ENCODE measurements at regions not wholly inside any gene's neighbourhood (a gene's known extent, or its start where the extent isn't known, plus 50 kb on each side); places are given as distances from the start of the nearest gene placed in this dataset.

DNA sequence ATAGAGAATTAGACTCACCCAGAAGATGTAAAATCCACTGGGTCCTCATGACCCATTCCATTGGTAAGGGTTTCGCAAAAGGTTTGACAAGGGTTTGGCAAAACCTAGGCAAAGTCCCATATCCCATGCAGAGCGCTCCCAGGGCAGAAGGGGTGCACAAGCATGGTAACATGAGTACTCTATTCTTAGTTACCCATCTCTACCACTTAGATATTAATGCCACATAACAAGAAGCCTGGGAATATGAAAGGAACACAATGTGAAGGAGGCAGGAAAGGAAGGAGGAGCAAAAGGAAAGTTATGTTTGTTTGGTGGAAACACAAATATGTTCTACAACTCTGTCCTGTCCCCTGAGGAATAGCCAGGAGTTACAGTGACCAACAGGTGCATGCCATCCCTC is 163.1 kb downstream of the FAXC start:
- H3K4me3 ChIP-seq (ENCODE audit: low read depth, low read length): no peak overlapping the region
- DNase-seq (ENCODE audit: low read depth): no peak
- TF ChIP-seq, protein P1, sequence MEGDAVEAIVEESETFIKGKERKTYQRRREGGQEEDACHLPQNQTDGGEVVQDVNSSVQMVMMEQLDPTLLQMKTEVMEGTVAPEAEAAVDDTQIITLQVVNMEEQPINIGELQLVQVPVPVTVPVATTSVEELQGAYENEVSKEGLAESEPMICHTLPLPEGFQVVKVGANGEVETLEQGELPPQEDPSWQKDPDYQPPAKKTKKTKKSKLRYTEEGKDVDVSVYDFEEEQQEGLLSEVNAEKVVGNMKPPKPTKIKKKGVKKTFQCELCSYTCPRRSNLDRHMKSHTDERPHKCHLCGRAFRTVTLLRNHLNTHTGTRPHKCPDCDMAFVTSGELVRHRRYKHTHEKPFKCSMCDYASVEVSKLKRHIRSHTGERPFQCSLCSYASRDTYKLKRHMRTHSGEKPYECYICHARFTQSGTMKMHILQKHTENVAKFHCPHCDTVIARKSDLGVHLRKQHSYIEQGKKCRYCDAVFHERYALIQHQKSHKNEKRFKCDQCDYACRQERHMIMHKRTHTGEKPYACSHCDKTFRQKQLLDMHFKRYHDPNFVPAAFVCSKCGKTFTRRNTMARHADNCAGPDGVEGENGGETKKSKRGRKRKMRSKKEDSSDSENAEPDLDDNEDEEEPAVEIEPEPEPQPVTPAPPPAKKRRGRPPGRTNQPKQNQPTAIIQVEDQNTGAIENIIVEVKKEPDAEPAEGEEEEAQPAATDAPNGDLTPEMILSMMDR (conservative IDR thresholded peaks at IDR 0.05; ENCODE audit: low read depth, low read length): no peak

DNA sequence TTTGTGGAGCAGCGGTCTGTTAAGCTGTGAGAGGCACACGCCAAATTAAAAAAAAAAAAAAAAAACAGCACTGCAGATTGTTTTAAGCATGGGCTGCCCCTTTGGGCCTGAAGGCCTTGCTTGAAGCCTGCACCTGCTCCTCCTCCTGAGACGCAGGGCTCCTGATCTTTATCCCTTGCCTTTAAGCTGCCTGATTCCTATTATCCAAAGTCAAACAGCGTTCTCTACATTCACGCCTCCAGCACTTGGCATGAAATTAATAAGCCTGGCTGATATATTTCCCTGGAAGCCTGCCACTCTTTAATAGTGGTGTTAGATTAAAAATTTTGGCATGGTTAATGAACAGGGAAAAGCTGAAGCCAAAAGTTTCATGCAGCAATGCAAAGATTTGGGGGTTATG is 163.9 kb downstream of the FAXC start:
- TF ChIP-seq, protein P1 (conservative IDR thresholded peaks at IDR 0.05; ENCODE audit: low read depth, low read length): no peak
- no peak overlapping the region for H3K4me3 ChIP-seq (ENCODE audit: low read depth, low read length)
- no peak for DNase-seq (ENCODE audit: low read depth)

DNA sequence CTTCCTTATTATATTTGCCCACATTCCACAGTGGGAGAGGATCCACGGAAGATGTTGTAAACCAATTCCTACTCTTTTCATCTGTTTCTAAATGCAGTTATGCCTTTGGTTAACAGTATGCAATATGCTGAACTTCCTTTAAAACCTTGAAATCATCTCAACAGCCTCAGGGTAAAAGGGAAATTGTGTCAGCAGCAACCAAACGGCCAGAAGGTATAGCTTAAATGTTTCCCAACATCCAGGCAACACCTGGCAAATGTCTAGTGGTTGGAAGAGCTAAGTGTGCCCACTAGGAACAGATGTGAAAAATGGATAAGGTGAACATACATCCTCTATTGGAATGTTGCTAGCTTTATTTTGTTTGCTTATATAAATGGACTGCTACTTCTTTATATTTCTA is 164.8 kb downstream of the FAXC start:
- no peak for DNase-seq (ENCODE audit: low read depth)
- TF ChIP-seq, protein P1 (conservative IDR thresholded peaks at IDR 0.05; ENCODE audit: low read depth, low read length): no peak
- no peak overlapping the region for H3K4me3 ChIP-seq (ENCODE audit: low read depth, low read length)

DNA sequence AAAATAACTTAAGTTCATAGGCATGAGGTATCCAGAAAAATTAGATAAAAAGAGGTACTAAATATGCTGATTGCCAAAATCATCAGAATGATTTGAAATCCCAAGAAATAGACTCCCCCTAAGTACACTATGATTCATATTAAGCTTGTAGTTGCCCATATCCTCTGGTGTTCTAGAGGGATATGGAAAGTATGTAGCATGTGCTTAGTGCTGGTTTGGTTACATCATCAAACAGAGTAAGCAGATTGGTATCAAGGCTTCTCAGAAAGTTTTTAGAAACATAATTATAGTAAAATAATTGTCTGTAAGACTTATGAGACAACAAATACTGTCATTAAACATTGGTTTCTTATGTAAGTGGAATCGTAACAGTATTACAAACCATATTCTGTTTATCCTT is 166.4 kb downstream of the FAXC start:
- TF ChIP-seq, protein P1 (conservative IDR thresholded peaks at IDR 0.05; ENCODE audit: low read depth, low read length): no peak
- no peak for DNase-seq (ENCODE audit: low read depth)
- H3K4me3 ChIP-seq (ENCODE audit: low read depth, low read length): no peak overlapping the region

DNA sequence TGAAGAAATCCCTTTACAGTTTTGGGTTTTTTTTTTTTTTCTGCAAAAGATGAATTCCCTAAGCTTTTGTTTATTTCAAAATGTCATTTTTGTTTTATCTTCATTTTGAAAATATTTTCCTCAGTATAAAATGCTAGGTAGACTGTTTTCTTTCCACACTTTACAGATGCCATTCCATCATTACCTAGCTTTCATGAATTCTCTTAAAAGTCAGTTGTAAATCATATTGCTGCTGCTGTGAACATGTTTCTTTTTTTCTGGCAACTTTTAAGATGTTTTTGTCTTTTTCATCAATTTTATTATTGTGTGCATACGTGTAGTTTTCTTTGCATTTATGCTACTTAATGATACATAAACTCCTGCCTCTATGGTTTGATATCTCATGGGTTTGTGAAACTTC is 168.3 kb downstream of the FAXC start:
- TF ChIP-seq, protein P1 (conservative IDR thresholded peaks at IDR 0.05; ENCODE audit: low read depth, low read length): no peak
- no peak for DNase-seq (ENCODE audit: low read depth)
- no peak overlapping the region for H3K4me3 ChIP-seq (ENCODE audit: low read depth, low read length)

DNA sequence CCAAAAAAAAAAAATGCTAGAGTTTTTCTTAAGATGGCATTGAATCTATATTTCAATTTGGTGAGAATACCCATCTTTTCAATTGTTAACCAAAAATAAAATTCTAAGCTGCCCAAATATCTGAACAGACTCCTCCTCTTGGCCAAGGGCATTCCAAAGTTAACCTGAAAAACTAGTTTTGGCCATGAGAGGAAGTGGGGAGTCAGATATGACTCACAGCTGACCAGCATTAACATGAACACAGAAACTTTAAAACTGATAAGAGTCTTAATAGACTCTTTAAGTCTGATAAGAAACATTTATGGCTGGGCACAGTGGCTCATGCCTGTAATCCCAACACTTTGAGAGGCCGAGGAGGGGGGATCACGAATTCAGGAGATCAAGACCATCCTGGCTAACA is 171.3 kb downstream of the FAXC start:
- TF ChIP-seq, protein P1 (conservative IDR thresholded peaks at IDR 0.05; ENCODE audit: low read depth, low read length): no peak
- DNase-seq (ENCODE audit: low read depth): no peak
- H3K4me3 ChIP-seq (ENCODE audit: low read depth, low read length): no peak overlapping the region

DNA sequence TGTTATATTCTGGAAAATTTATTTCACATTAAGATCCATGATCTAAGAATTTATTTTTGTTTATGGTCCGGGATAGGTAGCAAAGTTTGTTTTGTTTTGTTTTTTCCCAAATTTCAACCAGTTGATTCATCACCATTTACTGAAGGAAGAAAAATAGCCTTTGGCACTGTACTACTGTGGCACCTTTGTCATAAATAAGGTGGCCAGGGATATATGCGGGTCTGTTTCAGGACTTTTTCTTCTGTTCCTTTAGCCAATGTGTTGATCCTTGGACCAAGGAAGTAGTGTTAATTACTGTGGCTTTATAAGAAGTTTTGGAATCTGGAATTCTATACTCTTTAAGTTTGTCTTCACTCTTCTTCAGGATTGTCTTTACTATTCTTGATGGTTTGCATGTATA is 171.7 kb downstream of the FAXC start:
- no peak overlapping the region for H3K4me3 ChIP-seq (ENCODE audit: low read depth, low read length)
- no peak for DNase-seq (ENCODE audit: low read depth)
- TF ChIP-seq, protein P1 (conservative IDR thresholded peaks at IDR 0.05; ENCODE audit: low read depth, low read length): no peak
